ENCODE measurements at regions not wholly inside any gene's neighbourhood (a gene's known extent, or its start where the extent isn't known, plus 50 kb on each side); places are given as distances from the start of the nearest gene placed in this dataset.
A peak's percentile ranks its signal among the peaks of the same experiment; 100 is the strongest.
"Not testable (repeated sequence)": the region's sequence is repeated elsewhere in the genome, so short reads cannot be mapped to it uniquely, and the experiment has no call there.

GRCh38 chr18:5704847-5705246 lies 161.1 kb upstream of the EPB41L3 start:
- H3K9me3 Mint-ChIP-seq = no peaks in the 10 kb centered on the region
- H3K4me1 Mint-ChIP-seq = no peaks in the 10 kb centered on the region
- H3K27ac Mint-ChIP-seq = no peak overlapping the region
- H3K36me3 Mint-ChIP-seq (ENCODE audit: low read depth) = no peaks in the 10 kb centered on the region
- H3K4me3 Mint-ChIP-seq = no peak overlapping the region
- intact Hi-C loops (cut with micrococcal nuclease) = no loop called here
- H3K27me3 Mint-ChIP-seq = no peaks in the 10 kb centered on the region
- peak; percentile 20 for DNase-seq

GRCh38 chr18:5702016-5702415 lies 158.2 kb upstream of the EPB41L3 start:
- DNase-seq; H3K36me3 Mint-ChIP-seq (ENCODE audit: low read depth); H3K27ac Mint-ChIP-seq; H3K4me3 Mint-ChIP-seq; intact Hi-C loops (cut with micrococcal nuclease); H3K27me3 Mint-ChIP-seq; H3K9me3 Mint-ChIP-seq; H3K4me1 Mint-ChIP-seq: not testable (repeated sequence)

- no peaks in the 10 kb centered on the region for H3K36me3 Mint-ChIP-seq (ENCODE audit: low read depth)
- no peaks in the 10 kb centered on the region for H3K4me1 Mint-ChIP-seq
- intact Hi-C loops (cut with micrococcal nuclease) = no loop called here
- H3K4me3 Mint-ChIP-seq = no peak overlapping the region
- H3K27ac Mint-ChIP-seq = no peak overlapping the region
- no peak for DNase-seq
- no peaks in the 10 kb centered on the region for H3K27me3 Mint-ChIP-seq
- no peaks in the 10 kb centered on the region for H3K9me3 Mint-ChIP-seq
Observed at GRCh38 chr18:5693699-5694294, 150.0 kb upstream of the EPB41L3 start.

GRCh38 chr18:5678779-5679406 lies 135.1 kb upstream of the EPB41L3 start:
- Mint-ChIP-seq H3K9me3 (no peaks in the 10 kb centered on the region), H3K4me1 (no peaks in the 10 kb centered on the region), H3K36me3 (ENCODE audit: low read depth) (no peaks in the 10 kb centered on the region), H3K4me3 (no peak overlapping the region), H3K27me3 (no peaks in the 10 kb centered on the region), H3K27ac (no peak overlapping the region)
- DNase-seq = no peak
- intact Hi-C loops (cut with micrococcal nuclease) = no loop called here

GRCh38 chr18:5678278-5678677 lies 134.5 kb upstream of the EPB41L3 start:
- no peak overlapping the region for H3K4me3 Mint-ChIP-seq
- H3K27me3 Mint-ChIP-seq = no peaks in the 10 kb centered on the region
- H3K27ac Mint-ChIP-seq = no peak overlapping the region
- H3K9me3 Mint-ChIP-seq = no peaks in the 10 kb centered on the region
- intact Hi-C loops (cut with micrococcal nuclease) = no loop called here
- H3K36me3 Mint-ChIP-seq (ENCODE audit: low read depth) = no peaks in the 10 kb centered on the region
- H3K4me1 Mint-ChIP-seq = no peaks in the 10 kb centered on the region
- DNase-seq = no peak

GRCh38 chr18:5673616-5674015 lies 129.8 kb upstream of the EPB41L3 start:
- Mint-ChIP-seq H3K4me3 (no peak overlapping the region), H3K4me1 (no peaks in the 10 kb centered on the region), H3K9me3 (no peaks in the 10 kb centered on the region)

GRCh38 chr18:5669585-5669984 lies 125.8 kb upstream of the EPB41L3 start:
- H3K4me3 Mint-ChIP-seq = no peak overlapping the region

More at GRCh38 chr18:5673616-5674015, 129.8 kb upstream of the EPB41L3 start:
- H3K27ac Mint-ChIP-seq = no peak overlapping the region
- no peaks in the 10 kb centered on the region for H3K36me3 Mint-ChIP-seq (ENCODE audit: low read depth)
- H3K27me3 Mint-ChIP-seq = no peaks in the 10 kb centered on the region
- intact Hi-C loops (cut with micrococcal nuclease) = no loop called here
- DNase-seq = no peak

GRCh38 chr18:5668087-5668715 lies 124.4 kb upstream of the EPB41L3 start:
- no peak overlapping the region for H3K4me3 Mint-ChIP-seq
- no peaks in the 10 kb centered on the region for H3K9me3 Mint-ChIP-seq
- no peaks in the 10 kb centered on the region for H3K27me3 Mint-ChIP-seq
- H3K4me1 Mint-ChIP-seq = no peaks in the 10 kb centered on the region
- DNase-seq = no peak
- intact Hi-C loops (cut with micrococcal nuclease) = no loop called here
- no peaks in the 10 kb centered on the region for H3K36me3 Mint-ChIP-seq (ENCODE audit: low read depth)
- no peak overlapping the region for H3K27ac Mint-ChIP-seq

More at GRCh38 chr18:5669585-5669984, 125.8 kb upstream of the EPB41L3 start:
- Mint-ChIP-seq H3K9me3 (no peaks in the 10 kb centered on the region), H3K27ac (no peak overlapping the region), H3K27me3 (no peaks in the 10 kb centered on the region), H3K4me1 (no peaks in the 10 kb centered on the region), H3K36me3 (ENCODE audit: low read depth) (no peaks in the 10 kb centered on the region)
- DNase-seq = no peak
- intact Hi-C loops (cut with micrococcal nuclease) = no loop called here

- H3K4me1 Mint-ChIP-seq = no peaks in the 10 kb centered on the region
- H3K27me3 Mint-ChIP-seq = no peaks in the 10 kb centered on the region
- DNase-seq = no peak
- no peak overlapping the region for H3K4me3 Mint-ChIP-seq
- no peak overlapping the region for H3K27ac Mint-ChIP-seq
- H3K9me3 Mint-ChIP-seq = no peaks in the 10 kb centered on the region
- H3K36me3 Mint-ChIP-seq (ENCODE audit: low read depth) = no peaks in the 10 kb centered on the region
- intact Hi-C loops (cut with micrococcal nuclease) = no loop called here
Observed at GRCh38 chr18:5667356-5667755, 123.6 kb upstream of the EPB41L3 start.

- Mint-ChIP-seq H3K27me3 (no peaks in the 10 kb centered on the region), H3K9me3 (no peaks in the 10 kb centered on the region), H3K36me3 (ENCODE audit: low read depth) (no peaks in the 10 kb centered on the region), H3K27ac (no peak overlapping the region), H3K4me3 (no peak overlapping the region), H3K4me1 (no peaks in the 10 kb centered on the region)
- DNase-seq = no peak
- intact Hi-C loops (cut with micrococcal nuclease) = no loop called here
Observed at GRCh38 chr18:5662586-5663090, 118.8 kb upstream of the EPB41L3 start.

- Mint-ChIP-seq H3K36me3 (ENCODE audit: low read depth) (no peaks in the 10 kb centered on the region), H3K27me3 (no peaks in the 10 kb centered on the region), H3K4me1 (no peaks in the 10 kb centered on the region), H3K9me3 (no peaks in the 10 kb centered on the region), H3K4me3 (no peak overlapping the region), H3K27ac (no peak overlapping the region)
- DNase-seq = no peak
- intact Hi-C loops (cut with micrococcal nuclease) = no loop called here
Observed at GRCh38 chr18:5661179-5661578, 117.4 kb upstream of the EPB41L3 start.

- H3K27ac Mint-ChIP-seq = no peak overlapping the region
- H3K36me3 Mint-ChIP-seq (ENCODE audit: low read depth) = no peaks in the 10 kb centered on the region
- H3K9me3 Mint-ChIP-seq = no peaks in the 10 kb centered on the region
- no peak for DNase-seq
- no peaks in the 10 kb centered on the region for H3K27me3 Mint-ChIP-seq
- H3K4me1 Mint-ChIP-seq = no peaks in the 10 kb centered on the region
- intact Hi-C loops (cut with micrococcal nuclease) = no loop called here
- no peak overlapping the region for H3K4me3 Mint-ChIP-seq
Observed at GRCh38 chr18:5653802-5654201, 110.0 kb upstream of the EPB41L3 start.

- Mint-ChIP-seq H3K4me3 (no peak overlapping the region), H3K27me3 (no peaks in the 10 kb centered on the region), H3K9me3 (no peaks in the 10 kb centered on the region), H3K27ac (no peak overlapping the region), H3K4me1 (no peaks in the 10 kb centered on the region), H3K36me3 (ENCODE audit: low read depth) (no peaks in the 10 kb centered on the region)
- intact Hi-C loops (cut with micrococcal nuclease) = no loop called here
- no peak for DNase-seq
Observed at GRCh38 chr18:5651736-5652135, 107.9 kb upstream of the EPB41L3 start.

- H3K4me1 Mint-ChIP-seq = no peaks in the 10 kb centered on the region
- no peak overlapping the region for H3K4me3 Mint-ChIP-seq
- H3K9me3 Mint-ChIP-seq = no peaks in the 10 kb centered on the region
Observed at GRCh38 chr18:5649439-5649838, 105.6 kb upstream of the EPB41L3 start.

More at GRCh38 chr18:5649439-5649838, 105.6 kb upstream of the EPB41L3 start:
- DNase-seq = no peak
- intact Hi-C loops (cut with micrococcal nuclease) = no loop called here
- Mint-ChIP-seq H3K27me3 (no peaks in the 10 kb centered on the region), H3K27ac (no peak overlapping the region), H3K36me3 (ENCODE audit: low read depth) (no peaks in the 10 kb centered on the region)
